Fibroblast of villous mesenchyme (primary cell): ENCODE measurements at regions not wholly inside any gene's neighbourhood (a gene's known extent, or its start where the extent isn't known, plus 50 kb on each side); places are given as distances from the start of the nearest gene placed in this dataset.

Experiments
- DNase-seq: peaks from one replicate; pipeline ENCODE4 v3.0.0-alpha.2; 2010; ENCODE audit warnings: low read depth
- H3K4me3 ChIP-seq: 2 replicates; pipeline ENCODE4 v1.5.1; 2011; ENCODE audit warnings: low read depth, mild to moderate bottlenecking, low read length
- CTCF ChIP-seq: IDR thresholded peaks from 2 replicates; pipeline ENCODE4 v1.5.1; 2012; ENCODE audit warnings: low read depth, mild to moderate bottlenecking, low read length; ENCODE audit not compliant: insufficient read depth

DNA sequence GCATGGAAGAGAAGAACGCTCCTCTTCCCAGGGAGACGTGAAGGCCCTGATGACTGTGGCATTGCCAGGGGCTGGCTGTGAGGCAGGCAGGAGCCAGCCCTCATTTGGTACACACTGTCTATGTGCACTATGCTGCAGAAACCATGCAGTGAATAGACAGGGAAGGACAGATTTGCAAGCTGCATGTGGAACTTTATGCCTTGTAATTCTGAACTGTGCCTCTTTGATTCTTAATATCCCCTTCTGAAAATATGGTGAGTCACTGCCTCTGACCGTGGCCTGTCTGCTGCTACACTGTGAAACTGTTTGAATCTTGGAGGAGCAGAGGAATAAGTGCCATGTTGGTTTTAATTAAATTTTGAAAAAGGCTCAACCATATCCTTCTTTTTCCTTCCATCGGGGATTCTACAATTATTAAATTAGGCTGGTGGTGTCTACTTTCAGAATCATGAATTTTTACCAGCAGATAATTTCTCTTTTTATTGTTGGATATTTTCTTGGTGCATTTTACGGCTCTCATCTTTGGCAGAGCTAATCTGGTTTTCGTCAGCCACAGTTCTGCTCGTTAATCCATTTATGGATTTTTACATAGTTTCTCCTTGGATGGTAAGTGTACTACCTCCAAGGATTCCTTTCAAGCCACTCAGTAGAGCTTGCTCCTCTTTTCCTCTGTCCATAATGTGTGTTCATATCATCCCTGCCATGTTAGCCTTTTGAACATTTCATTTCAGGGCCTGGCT, 301.0 kb upstream of the SLC35B3 start:
- no peak overlapping the region for H3K4me3 ChIP-seq
- no peak for DNase-seq
- TF ChIP-seq CTCF: no peak

- no peak for DNase-seq
- H3K4me3 ChIP-seq: no peak overlapping the region
- no peak for TF ChIP-seq CTCF
These were observed 298.5 kb upstream of the SLC35B3 start for GRCh38 chr6:8733879-8734278.

GRCh38 chr6:8731874-8732273, 296.5 kb upstream of the SLC35B3 start:
- no peak for TF ChIP-seq CTCF
- no peak for DNase-seq
- no peak overlapping the region for H3K4me3 ChIP-seq

- DNase-seq: no peak
- no peak overlapping the region for H3K4me3 ChIP-seq
- TF ChIP-seq CTCF: no peak
These were observed 275.5 kb upstream of the SLC35B3 start for GRCh38 chr6:8710668-8711431.

GRCh38 chr6:8707956-8708772, 272.8 kb upstream of the SLC35B3 start:
- TF ChIP-seq CTCF: no peak
- DNase-seq: peak; percentile 2
- no peak overlapping the region for H3K4me3 ChIP-seq

DNA sequence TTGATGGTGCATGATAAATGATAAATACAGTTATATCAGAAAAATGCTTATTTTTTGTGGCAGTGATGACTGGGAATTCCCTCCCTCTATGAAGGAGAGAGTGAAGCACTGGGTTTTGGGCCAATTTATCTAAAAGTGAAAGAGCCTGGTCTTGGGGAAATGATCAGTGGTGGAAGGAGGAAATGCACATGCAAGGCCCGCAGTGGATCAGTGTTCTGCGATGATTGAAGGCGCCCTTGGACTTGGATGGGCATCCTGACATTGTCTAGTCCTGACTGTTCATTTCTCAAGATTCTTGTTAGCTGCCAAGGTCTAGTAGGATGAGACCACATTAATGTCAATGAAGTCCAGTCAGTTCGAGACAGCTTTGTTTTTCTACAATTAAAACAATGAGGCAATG, 272.0 kb upstream of the SLC35B3 start:
- H3K4me3 ChIP-seq: no peak overlapping the region
- DNase-seq: no peak
- no peak for TF ChIP-seq CTCF
